GM12878 (cell line): ENCODE measurements at regions not wholly inside any gene's neighbourhood (a gene's known extent, or its start where the extent isn't known, plus 50 kb on each side); places are given as distances from the start of the nearest gene placed in this dataset.

Experiments
- ATAC-seq: fragments of 200-7000 bp; cut with Tn5 transposase; 3 replicates; pipeline ENCODE4 v1.9.1; 2020; ENCODE audit warnings: mild to moderate bottlenecking, moderate library complexity
- BruUV-seq: library from RNA; stranded (reverse); fragments of 400-500 nt; replicated peaks from 2 replicates; lab custom pipeline; 2021; lab: Mats Ljungman, UMichigan
- CTCF ChIA-PET: fragments of 300-600 bp; sonication (Branson Sonifier 250); formaldehyde crosslinking; extraction: SDS; loops from one replicate; lab custom pipeline; 2021; ENCODE audit warnings: inconsistent platforms; lab: Yijun Ruan, JAX
- POLR2A ChIA-PET: fragments of 350-600 bp; formaldehyde crosslinking; extraction: SDS; loops from one replicate; lab custom pipeline; 2021; ENCODE audit warnings: inconsistent platforms; lab: Charles Lee
- RAD21 ChIA-PET: fragments of 300-600 bp; sonication (Branson Sonifier 250); formaldehyde crosslinking; loops from one replicate; lab custom pipeline; 2023; ENCODE audit warnings: antibody characterized with exemption; ENCODE audit not compliant: unreplicated experiment; lab: Charles Lee
- SMC1A ChIA-PET: fragments of 300-600 bp; sonication (Branson Sonifier 250); formaldehyde crosslinking; loops from one replicate; lab custom pipeline; 2023; ENCODE audit not compliant: unreplicated experiment, uncharacterized antibody; lab: Charles Lee
- DNase-seq: peaks from one replicate; pipeline ENCODE4 v3.0.0-alpha.2; 2011; ENCODE audit warnings: low read depth, low spot score
- FAIRE-seq: peaks from 3 replicates; lab custom pipeline; 2011; peaks lifted over from hg19 to GRCh38; lab: Jason Lieb, UNC
- H2AFZ ChIP-seq: 2 replicates; pipeline ENCODE4 v1.6.0; 2011; ENCODE audit warnings: low read depth, low read length, control low read depth; ENCODE audit not compliant: control insufficient read depth
- H3K27ac ChIP-seq: 2 replicates; pipeline ENCODE4 v1.5.1; 2011; ENCODE audit warnings: control low read depth; ENCODE audit not compliant: control insufficient read depth, insufficient read depth
- H3K27me3 ChIP-seq, 2 experiments: replicated peaks in 1 of 2; 2 replicates each; pipeline versions ENCODE4 v1.6.0 to v1.6.1; 2011; ENCODE audit warnings: low read length in 1 of 2; ENCODE audit not compliant: control insufficient read depth in 2 of 2, insufficient read depth in 2 of 2
- H3K36me3 ChIP-seq, 2 experiments: 2 replicates each; pipeline ENCODE4 v1.5.1; 2011; ENCODE audit warnings: low read length in 1 of 2; ENCODE audit not compliant: control insufficient read depth in 2 of 2, insufficient read depth in 2 of 2
- H3K4me1 ChIP-seq: 2 replicates; pipeline ENCODE4 v1.6.1; 2011; ENCODE audit warnings: mild to moderate bottlenecking, low read length, moderate library complexity, mixed read lengths; ENCODE audit not compliant: control insufficient read depth, insufficient read depth
- H3K4me2 ChIP-seq: 2 replicates; pipeline ENCODE4 v1.6.0; 2011; ENCODE audit warnings: control low read depth; ENCODE audit not compliant: control insufficient read depth, insufficient read depth
- H3K4me3 ChIP-seq: fragments of 200-600 bp; sonication (generic); 2 replicates; pipeline ENCODE4 v1.5.1; 2016
- H3K79me2 ChIP-seq: 2 replicates; pipeline ENCODE4 v1.6.0; 2011; ENCODE audit warnings: low read length; ENCODE audit not compliant: control insufficient read depth, insufficient read depth
- H3K9ac ChIP-seq: 2 replicates; pipeline ENCODE4 v1.8.0; 2011; ENCODE audit warnings: low read length, control low read depth, mixed read lengths; ENCODE audit not compliant: control insufficient read depth, insufficient read depth
- H3K9me3 ChIP-seq: replicated peaks from 3 replicates; pipeline ENCODE4 v1.5.1; 2011; ENCODE audit warnings: mild to moderate bottlenecking, low read length; ENCODE audit not compliant: control insufficient read depth, insufficient read depth
- H4K20me1 ChIP-seq: 2 replicates; pipeline ENCODE4 v1.6.0; 2011; ENCODE audit not compliant: control insufficient read depth, insufficient read depth
- BRCA1 ChIP-seq: IDR thresholded peaks from 2 replicates; pipeline ENCODE4 v1.6.1; 2011; ENCODE audit warnings: low read depth, low read length, improper control_type of control experiment
- CBX5 ChIP-seq: sonication (generic); IDR thresholded peaks from 2 replicates; pipeline ENCODE4 v1.6.1; 2016; ENCODE audit warnings: low read depth, moderate library complexity, mild to moderate bottlenecking, inconsistent platforms
- CREB1 ChIP-seq: IDR thresholded peaks from 2 replicates; pipeline ENCODE4 v1.6.1; 2012; ENCODE audit warnings: low read depth, mild to moderate bottlenecking, inconsistent platforms
- EZH2 ChIP-seq: IDR thresholded peaks from 2 replicates; pipeline ENCODE4 v1.6.1; 2012; ENCODE audit warnings: low read depth, mild to moderate bottlenecking, control low read depth, inconsistent platforms, low read length, borderline replicate concordance; ENCODE audit not compliant: control insufficient read depth
- GABPA ChIP-seq: IDR thresholded peaks from 2 replicates; pipeline ENCODE4 v1.6.1; 2014; ENCODE audit warnings: antibody characterized with exemption, low read depth, mild to moderate bottlenecking, inconsistent platforms
- LARP7 ChIP-seq: fragments of 450-650 bp; IDR thresholded peaks from 2 replicates; pipeline ENCODE4 v1.6.1; 2017; ENCODE audit warnings: mild to moderate bottlenecking
- MEF2A ChIP-seq: IDR thresholded peaks from 2 replicates; pipeline ENCODE4 v1.6.1; 2011; ENCODE audit warnings: low read depth, mild to moderate bottlenecking, low read length, moderate library complexity; ENCODE audit not compliant: insufficient read depth
- MTA2 ChIP-seq: fragments of 450-650 bp; IDR thresholded peaks from 2 replicates; pipeline ENCODE4 v1.6.1; 2016; ENCODE audit warnings: low read depth, mild to moderate bottlenecking, moderate library complexity
- NFYB ChIP-seq: IDR thresholded peaks from 2 replicates; pipeline ENCODE4 v1.6.1; 2011; ENCODE audit warnings: low read depth, mild to moderate bottlenecking, low read length, improper control_type of control experiment, moderate library complexity; ENCODE audit not compliant: insufficient read depth
- NR2F1 ChIP-seq: fragments of 450-650 bp; conservative IDR thresholded peaks from 2 replicates; pipeline ENCODE4 v1.6.1; 2017; ENCODE audit warnings: mild to moderate bottlenecking
- POLR2A ChIP-seq: IDR thresholded peaks from 2 replicates; pipeline ENCODE4 v1.6.1; 2011; ENCODE audit warnings: low read depth, mild to moderate bottlenecking, low read length
- RB1 ChIP-seq: fragments of 450-650 bp; formaldehyde crosslinking; IDR thresholded peaks from 2 replicates; pipeline ENCODE4 v1.6.1; 2017; ENCODE audit warnings: mild to moderate bottlenecking, borderline replicate concordance
- RELA ChIP-seq: fragments of 450-650 bp; IDR thresholded peaks from 2 replicates; pipeline ENCODE4 v1.8.0; 2014; ENCODE audit warnings: borderline replicate concordance; ENCODE audit not compliant: partially characterized antibody
- SMAD1 ChIP-seq: fragments of 450-650 bp; IDR thresholded peaks from 2 replicates; pipeline ENCODE4 v1.6.1; 2018; ENCODE audit warnings: mild to moderate bottlenecking, low read depth; ENCODE audit not compliant: partially characterized antibody
- WRNIP1 ChIP-seq: IDR thresholded peaks from 2 replicates; pipeline ENCODE4 v1.6.1; 2011; ENCODE audit warnings: low read depth, low read length, improper control_type of control experiment, borderline replicate concordance
- YBX1 ChIP-seq: fragments of 450-650 bp; IDR thresholded peaks from 2 replicates; pipeline ENCODE4 v1.6.1; 2016; ENCODE audit warnings: antibody characterized with exemption
- ZNF24 ChIP-seq: fragments of 450-650 bp; IDR thresholded peaks from 2 replicates; pipeline ENCODE4 v1.6.1; 2017; ENCODE audit warnings: antibody characterized with exemption, mild to moderate bottlenecking
- WGBS: methylation state at CpG from one replicate; pipeline ENCODE4 v1.1.6; 2016; ENCODE audit warnings: low lambda C conversion rate; ENCODE audit not compliant: insufficient replicate concordance, insufficient coverage; ENCODE audit errors: missing lambda C conversion rate; 5-methylcytosine and 5-hydroxymethylcytosine counted together
- in situ Hi-C: fragments of 300-500 bp; cut with MboI; formaldehyde crosslinking; loops from 9 replicates; pipeline ENCODE4 v1.14.3; 2018; ENCODE audit warnings: mixed read lengths
- intact Hi-C: fragments of 100-400 bp; cut with micrococcal nuclease; formaldehyde crosslinking; loops from one replicate; pipeline ENCODE4 v1.14.2; 2022; ENCODE audit not compliant: unreplicated experiment

- 33% methylated on average over 1 of the region's 1 CpG for WGBS
- TF ChIP-seq POLR2A (no peak), ZNF24 (no peak), CBX5 (no peak), EZH2 (no peak), YBX1 (no peak), GABPA (no peak), RB1 (no peak), SMAD1 (no peak), WRNIP1 (no peak), NR2F1 (no peak), MEF2A (no peak), BRCA1 (no peak), LARP7 (no peak), RELA (no peak), MTA2 (no peak), CREB1 (no peak), NFYB (no peak)
- TF ChIP-seq, all 136 proteins: peak for 0
- ChIA-PET POLR2A (no interaction called here), CTCF (no interaction called here), SMC1A (interaction anchor here (1.2 kb wide), 1 partner anchor 10 kb away, joined by 3 read pairs; no protein-coding TSS in a partner anchor), RAD21 (no interaction called here)
- no peaks in the 10 kb centered on the region for H3K79me2 ChIP-seq
- H3K27me3 ChIP-seq = no peaks in the 10 kb centered on the region; a peak in 1 of 4 replicates
- H3K9ac ChIP-seq = no peak overlapping the region
- no peak overlapping the region for H3K4me3 ChIP-seq
- in situ Hi-C loops = no loop called here
- DNase-seq (no peak), FAIRE-seq (no peak), ATAC-seq (no peak)
- no peak overlapping the region for H2AFZ ChIP-seq
- H4K20me1 ChIP-seq = no peaks in the 10 kb centered on the region
- H3K27ac ChIP-seq = no peak overlapping the region
- no peaks in the 10 kb centered on the region for H3K36me3 ChIP-seq
- H3K4me2 ChIP-seq = no peak overlapping the region
- intact Hi-C loops = no loop called here
- no peaks in the 10 kb centered on the region for H3K9me3 ChIP-seq
- no peaks in the 10 kb centered on the region for H3K4me1 ChIP-seq
- no TSS peak for BruUV-seq
These were observed 132.2 kb upstream of the NOX3 start for GRCh38 chr6:155587817-155588216.
